IPS-15b (cell line): ENCODE measurements at regions not wholly inside any gene's neighbourhood (a gene's known extent, or its start where the extent isn't known, plus 50 kb on each side); places are given as distances from the start of the nearest gene placed in this dataset.
A peak's percentile ranks its signal among the peaks of the same experiment; 100 is the strongest.

ENCODE experiments used
- H3K27me3 ChIP-seq: one replicate; pipeline ENCODE4 v1.6.1; 2013; ENCODE audit warnings: low read length; ENCODE audit not compliant: control insufficient read depth, insufficient read depth
- H3K36me3 ChIP-seq: one replicate; pipeline ENCODE4 v1.6.1; 2013; ENCODE audit warnings: low read length; ENCODE audit not compliant: control insufficient read depth, insufficient read depth
- H3K4me1 ChIP-seq: one replicate; pipeline ENCODE4 v1.6.1; 2013; ENCODE audit warnings: mild to moderate bottlenecking, low read length; ENCODE audit not compliant: control insufficient read depth, insufficient read depth
- H3K4me3 ChIP-seq: one replicate; pipeline ENCODE4 v1.5.1; 2013; ENCODE audit warnings: low read depth, low read length
- H3K9ac ChIP-seq: one replicate; pipeline ENCODE4 v1.6.1; 2013; ENCODE audit warnings: low read depth, mild to moderate bottlenecking, low read length
- H3K9me3 ChIP-seq: one replicate; pipeline ENCODE4 v1.6.1; 2013; ENCODE audit warnings: mild to moderate bottlenecking, low read length; ENCODE audit not compliant: control insufficient read depth, insufficient read depth

DNA sequence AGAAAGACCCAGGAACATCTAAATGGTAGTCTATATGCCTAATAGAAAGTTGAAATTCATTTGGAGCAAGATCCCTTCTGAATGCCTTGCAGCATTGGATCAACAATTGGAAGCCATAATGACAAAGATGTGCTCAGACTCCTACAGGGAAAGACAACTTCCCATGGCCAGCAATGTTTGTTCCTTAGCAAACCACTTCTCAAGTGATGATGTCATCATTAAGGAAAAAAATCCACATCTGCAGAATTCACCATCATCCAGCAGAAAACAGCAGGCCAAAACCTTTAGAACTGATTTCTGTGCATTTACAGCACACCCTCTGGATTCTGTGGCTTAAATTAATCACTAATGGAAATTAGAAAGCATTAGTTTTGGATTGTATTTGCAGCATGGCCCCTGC is 82.4 kb upstream of the ZIC3 start:
- no peak overlapping the region for H3K4me3 ChIP-seq
- H3K36me3 ChIP-seq: no peaks in the 10 kb centered on the region
- H3K4me1 ChIP-seq: peaks cover 2% of the 10 kb centered on the region
- H3K27me3 ChIP-seq: no peaks in the 10 kb centered on the region
- no peaks in the 10 kb centered on the region for H3K9me3 ChIP-seq
- H3K9ac ChIP-seq: no peak overlapping the region

DNA sequence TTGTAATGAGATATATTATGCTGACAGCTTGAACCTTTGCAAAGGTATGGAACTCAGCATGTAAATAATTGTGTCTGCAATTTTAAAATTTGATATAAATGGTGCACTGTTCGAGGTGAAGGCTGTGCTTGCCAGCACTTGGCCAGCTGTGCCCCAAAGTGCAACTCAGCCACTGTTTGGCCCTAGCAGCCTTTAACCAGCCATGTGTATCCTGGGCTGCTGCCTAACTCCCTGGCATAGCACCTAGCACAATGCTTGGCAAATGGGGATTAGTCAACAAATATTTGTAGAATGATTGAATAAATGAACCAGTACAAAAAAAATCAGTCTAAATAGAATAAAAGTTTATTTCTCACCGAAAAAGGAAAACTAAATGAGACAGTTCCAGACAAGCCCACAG is 83.8 kb upstream of the ZIC3 start:
- H3K4me3 ChIP-seq: no peak overlapping the region
- H3K9ac ChIP-seq: no peak overlapping the region
- peaks cover 2% of the 10 kb centered on the region for H3K4me1 ChIP-seq
- no peaks in the 10 kb centered on the region for H3K27me3 ChIP-seq
- H3K36me3 ChIP-seq: no peaks in the 10 kb centered on the region
- H3K9me3 ChIP-seq: no peaks in the 10 kb centered on the region

- Histone ChIP-seq H3K27me3 (no peaks in the 10 kb centered on the region), H3K9ac (no peak overlapping the region), H3K36me3 (no peaks in the 10 kb centered on the region), H3K4me1 (no peaks in the 10 kb centered on the region), H3K9me3 (no peaks in the 10 kb centered on the region), H3K4me3 (no peak overlapping the region)
These were observed 86.5 kb upstream of the ZIC3 start for GRCh38 chrX:137479386-137479785.

GRCh38 chrX:137441711-137442110 is 124.2 kb upstream of the ZIC3 start:
- Histone ChIP-seq H3K9ac (no peak overlapping the region), H3K4me1 (no peaks in the 10 kb centered on the region), H3K4me3 (no peak overlapping the region), H3K9me3 (no peaks in the 10 kb centered on the region), H3K27me3 (no peaks in the 10 kb centered on the region), H3K36me3 (no peaks in the 10 kb centered on the region)

- no peaks in the 10 kb centered on the region for H3K36me3 ChIP-seq
- H3K4me1 ChIP-seq: peaks cover 11% of the 10 kb centered on the region
- peaks cover 17% of the 10 kb centered on the region for H3K27me3 ChIP-seq
- no peaks in the 10 kb centered on the region for H3K9me3 ChIP-seq
- H3K4me3 ChIP-seq: no peak overlapping the region
- no peak overlapping the region for H3K9ac ChIP-seq
These were observed 133.3 kb upstream of the ZIC3 start for GRCh38 chrX:137432609-137433008.

- H3K9me3 ChIP-seq: no peaks in the 10 kb centered on the region
- H3K4me1 ChIP-seq: peaks cover 11% of the 10 kb centered on the region
- no peak overlapping the region for H3K9ac ChIP-seq
- H3K4me3 ChIP-seq: no peak overlapping the region
- H3K36me3 ChIP-seq: no peaks in the 10 kb centered on the region
- peaks cover 24% of the 10 kb centered on the region for H3K27me3 ChIP-seq
These were observed 134.0 kb upstream of the ZIC3 start for GRCh38 chrX:137431693-137432488.

- no peaks in the 10 kb centered on the region for H3K9me3 ChIP-seq
- H3K9ac ChIP-seq: no peak overlapping the region
These were observed 134.9 kb upstream of the ZIC3 start for GRCh38 chrX:137430984-137431475.

DNA sequence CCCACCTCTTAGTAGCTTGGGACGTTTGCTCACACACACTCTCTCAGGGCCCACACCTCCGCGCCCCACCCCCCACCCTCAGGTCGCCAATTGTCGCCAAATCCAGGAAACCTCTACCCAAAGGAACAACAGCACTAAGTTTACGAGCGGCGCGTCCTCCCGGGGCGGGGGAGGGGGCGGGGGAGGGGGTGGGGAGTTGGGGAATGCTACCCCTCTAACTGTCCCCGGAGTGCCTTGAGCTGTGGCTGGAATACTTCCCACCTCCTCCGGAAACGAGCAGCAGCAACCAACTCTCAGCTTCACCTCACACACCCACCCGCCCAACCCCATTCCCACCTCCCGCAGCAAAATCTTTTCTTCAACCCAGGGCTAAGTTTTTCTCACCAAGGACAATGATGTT is 135.6 kb upstream of the ZIC3 start:
- H3K4me3 ChIP-seq: peak overlapping the region; percentile 71
- no peaks in the 10 kb centered on the region for H3K9me3 ChIP-seq
- no peaks in the 10 kb centered on the region for H3K36me3 ChIP-seq
- peaks cover 38% of the 10 kb centered on the region for H3K27me3 ChIP-seq
- peaks cover 18% of the 10 kb centered on the region for H3K4me1 ChIP-seq
- no peak overlapping the region for H3K9ac ChIP-seq

More at GRCh38 chrX:137430984-137431475, 134.9 kb upstream of the ZIC3 start:
- H3K27me3 ChIP-seq: peaks cover 31% of the 10 kb centered on the region
- no peak overlapping the region for H3K4me3 ChIP-seq
- peaks cover 12% of the 10 kb centered on the region for H3K4me1 ChIP-seq
- no peaks in the 10 kb centered on the region for H3K36me3 ChIP-seq

DNA sequence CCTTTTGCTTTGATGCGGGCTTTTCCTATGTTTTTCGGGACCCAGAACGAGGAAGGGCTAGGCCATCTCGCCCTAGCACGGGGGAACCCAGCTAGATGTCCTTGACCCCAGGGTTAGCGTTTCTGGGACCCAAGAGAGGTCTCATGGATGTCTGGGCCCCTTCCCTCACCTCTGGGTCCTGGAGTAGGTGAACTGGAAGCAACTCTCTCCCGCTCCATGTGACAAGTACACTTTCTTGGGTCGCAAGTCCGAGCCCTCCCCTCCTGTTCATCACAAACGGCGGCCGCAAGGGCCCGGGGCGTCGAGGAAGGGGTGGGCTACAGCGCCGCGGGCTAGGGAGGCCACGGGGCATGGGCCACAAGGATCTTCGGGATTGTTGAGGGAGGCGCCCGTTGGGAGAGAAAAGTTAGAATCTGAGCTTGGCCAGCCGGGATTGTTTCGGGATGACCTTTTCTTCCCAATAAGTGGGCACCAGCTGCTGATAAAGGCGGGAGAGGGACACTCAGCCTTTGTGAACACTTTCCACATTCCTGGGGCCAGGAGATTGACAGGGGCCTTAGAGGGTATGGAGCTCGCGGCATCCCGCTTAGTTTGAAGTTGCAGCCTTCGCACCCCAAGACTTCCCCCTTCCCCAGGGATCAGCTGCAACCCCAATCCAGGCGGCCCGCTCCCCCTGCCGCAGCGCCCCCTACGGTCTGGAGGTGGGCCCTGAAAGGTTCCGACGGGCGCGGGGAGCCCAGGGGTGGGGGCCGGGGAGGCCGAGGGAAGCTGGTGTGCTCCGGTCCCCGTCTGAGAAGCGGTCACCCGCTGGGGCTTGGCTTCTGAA is 136.9 kb upstream of the ZIC3 start:
- H3K36me3 ChIP-seq: no peaks in the 10 kb centered on the region
- peaks cover 23% of the 10 kb centered on the region for H3K4me1 ChIP-seq
- no peaks in the 10 kb centered on the region for H3K9me3 ChIP-seq
- peaks cover 41% of the 10 kb centered on the region for H3K27me3 ChIP-seq
- H3K4me3 ChIP-seq: peak overlapping the region; percentile 71
- no peak overlapping the region for H3K9ac ChIP-seq

DNA sequence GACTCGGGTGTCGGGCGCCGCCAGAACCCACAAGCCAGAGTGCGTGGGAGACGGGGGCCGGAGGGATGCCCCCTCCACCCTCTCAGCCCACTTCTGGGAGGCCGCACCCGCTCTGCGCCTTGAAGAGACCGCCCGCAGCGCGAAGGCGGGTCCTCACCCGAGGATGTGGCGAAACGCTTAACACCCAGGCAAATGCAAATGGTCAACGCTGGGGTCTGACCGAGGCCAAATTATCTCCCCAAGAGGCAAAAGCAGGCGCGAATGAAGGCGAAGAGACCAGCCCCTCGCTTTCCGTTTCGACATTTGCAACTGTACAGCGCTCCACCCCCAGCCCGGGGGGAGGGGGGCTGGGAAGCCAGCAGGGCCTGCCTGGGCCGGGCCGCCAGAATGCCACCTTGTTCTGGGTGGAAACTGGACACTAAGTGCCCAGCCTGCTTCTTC is 137.7 kb upstream of the ZIC3 start:
- Histone ChIP-seq H3K9me3 (no peaks in the 10 kb centered on the region), H3K9ac (no peak overlapping the region), H3K4me1 (peaks cover 27% of the 10 kb centered on the region), H3K4me3 (peak overlapping the region; percentile 71), H3K27me3 (peaks cover 48% of the 10 kb centered on the region), H3K36me3 (no peaks in the 10 kb centered on the region)

- no peaks in the 10 kb centered on the region for H3K9me3 ChIP-seq
- H3K9ac ChIP-seq: no peak overlapping the region
- no peaks in the 10 kb centered on the region for H3K36me3 ChIP-seq
- peaks cover 52% of the 10 kb centered on the region for H3K27me3 ChIP-seq
- H3K4me1 ChIP-seq: peaks cover 27% of the 10 kb centered on the region
- peak overlapping the region; percentile 71 for H3K4me3 ChIP-seq
These were observed 138.1 kb upstream of the ZIC3 start for GRCh38 chrX:137427816-137428215.

DNA sequence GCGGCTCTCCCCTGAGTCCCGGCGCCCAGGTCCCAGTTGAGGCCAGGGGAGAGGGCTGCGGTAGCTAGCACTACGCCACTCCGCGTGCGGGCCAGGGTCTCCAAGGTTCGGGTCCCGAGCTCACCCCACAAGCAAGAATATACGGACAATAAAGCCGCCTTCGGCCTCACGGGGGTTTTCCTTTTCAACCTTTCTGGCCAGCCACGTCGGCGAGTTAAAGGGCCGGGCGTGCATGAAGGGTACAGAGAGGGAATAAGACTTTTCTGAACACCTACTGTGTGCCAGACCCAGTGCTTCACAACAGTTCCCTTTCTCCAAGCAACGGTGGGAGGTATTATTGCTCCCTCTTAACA is 138.5 kb upstream of the ZIC3 start:
- Histone ChIP-seq H3K27me3 (peaks cover 56% of the 10 kb centered on the region), H3K36me3 (no peaks in the 10 kb centered on the region), H3K9ac (no peak overlapping the region), H3K4me3 (peak overlapping the region; percentile 71), H3K4me1 (peaks cover 27% of the 10 kb centered on the region), H3K9me3 (no peaks in the 10 kb centered on the region)
